ENCODE measurements at regions not wholly inside any gene's neighbourhood (a gene's known extent, or its start where the extent isn't known, plus 50 kb on each side); places are given as distances from the start of the nearest gene placed in this dataset.
"Not testable (repeated sequence)": the region's sequence is repeated elsewhere in the genome, so short reads cannot be mapped to it uniquely, and the experiment has no call there.

DNA sequence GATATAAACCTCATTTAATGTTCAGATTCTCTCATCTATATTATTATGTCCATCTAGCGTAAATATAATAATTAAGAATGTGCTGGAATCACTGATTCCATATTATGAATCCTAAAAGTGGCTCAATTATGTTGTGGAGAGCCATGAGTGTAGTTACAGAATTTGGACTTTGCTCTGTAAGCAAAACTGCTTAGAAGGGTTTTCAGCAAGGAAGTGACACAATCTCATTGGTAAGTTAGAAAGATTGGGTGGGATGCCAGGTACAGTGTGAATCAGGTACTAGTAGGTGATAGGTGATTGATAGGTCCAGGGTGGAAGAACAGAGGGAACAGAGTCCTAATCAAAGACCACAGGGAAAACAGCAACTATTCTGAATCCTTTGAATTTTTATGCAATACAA lies 74.9 kb upstream of the ABLIM1 start:
- no peak for DNase-seq

DNA sequence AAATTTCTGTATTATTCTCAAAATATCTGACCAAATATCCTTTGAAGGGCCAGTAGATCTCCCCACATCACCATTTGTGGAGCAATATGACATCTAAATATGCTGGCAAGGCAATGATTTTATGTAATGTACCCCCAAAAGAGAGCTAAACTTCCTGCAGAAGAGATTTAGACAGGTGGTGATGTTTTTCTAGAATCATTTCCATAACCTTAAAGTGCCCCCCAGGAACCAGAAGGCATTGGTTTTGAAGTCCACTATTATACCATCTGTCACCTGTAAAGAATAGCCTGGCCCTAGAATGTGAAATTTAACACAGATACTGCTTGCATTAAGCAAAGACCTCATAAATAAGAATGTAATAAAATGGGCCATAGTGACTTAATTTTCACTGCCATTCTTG lies 77.9 kb upstream of the ABLIM1 start:
- no peak for DNase-seq

DNA sequence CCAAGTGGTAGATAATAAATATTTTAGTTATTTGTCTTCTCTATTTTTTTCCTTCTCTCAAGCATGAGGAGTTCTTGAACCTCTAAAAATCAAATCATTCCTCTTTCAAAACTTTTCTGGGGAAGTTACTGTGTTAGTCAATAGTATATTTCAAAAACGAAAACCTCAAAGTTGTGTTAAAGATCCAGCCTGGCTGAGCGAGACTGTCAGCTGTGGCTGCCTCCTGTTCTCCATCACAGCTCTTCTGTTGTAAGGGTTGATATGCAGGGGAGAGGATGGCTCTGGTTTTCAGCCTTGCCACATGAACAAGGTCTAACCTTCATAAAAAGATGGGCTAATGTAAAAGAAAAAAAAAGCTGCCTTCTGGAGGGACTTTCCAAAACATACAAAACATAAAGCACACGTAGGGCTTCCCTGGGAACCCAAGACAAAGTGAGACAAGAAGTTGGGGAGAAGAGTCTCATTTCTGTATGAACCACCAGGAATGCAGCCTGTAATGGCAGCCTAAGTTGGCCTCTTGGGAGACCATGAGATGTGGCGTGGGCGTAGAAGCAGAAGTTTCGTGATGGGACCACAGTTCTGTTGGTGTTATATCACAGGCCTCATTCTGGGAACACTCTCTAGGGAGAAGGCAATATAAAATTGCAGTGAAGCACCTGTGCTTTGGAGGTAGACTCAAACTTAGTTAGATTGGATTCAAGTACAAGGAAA lies 77.9 kb upstream of the FHIP2A start:
- no peak for DNase-seq

DNA sequence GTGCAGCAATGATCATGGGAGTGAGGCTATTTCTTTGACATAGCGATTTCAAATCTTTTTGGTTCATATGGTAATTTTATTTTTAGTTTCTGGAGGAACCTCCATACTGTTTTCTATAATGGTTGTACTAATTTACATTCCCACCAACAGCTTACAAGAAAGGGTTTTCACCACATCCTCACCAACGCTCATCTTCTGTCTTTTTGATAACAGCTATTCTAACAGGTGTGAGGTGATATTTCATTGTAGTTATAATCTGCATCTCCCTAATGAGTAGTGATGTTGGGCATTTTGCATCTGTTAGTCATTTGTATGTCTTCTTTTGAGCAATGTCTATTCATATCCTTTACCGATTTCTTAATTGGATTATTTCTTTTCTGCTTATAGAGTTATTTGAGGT lies 75.0 kb upstream of the FHIP2A start:
- DNase-seq: no peak

DNA sequence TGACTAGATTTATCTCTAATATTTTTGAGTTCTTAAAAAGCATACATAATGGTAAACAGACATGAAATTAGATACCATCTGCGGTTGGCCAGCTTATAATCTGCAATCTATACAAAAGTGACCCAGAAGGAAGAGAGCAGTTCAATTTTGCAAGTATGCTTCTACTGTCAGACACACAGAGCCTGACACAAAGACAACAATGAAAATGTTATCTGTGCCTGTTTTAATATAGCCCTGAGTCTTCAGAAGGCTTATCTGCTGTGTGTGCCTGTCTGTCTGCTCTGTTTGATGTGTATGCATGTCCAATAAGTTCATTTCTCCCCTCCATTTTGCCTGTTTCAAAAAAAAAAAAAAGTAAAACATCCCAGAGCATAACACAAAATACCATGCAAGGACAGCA lies 73.3 kb upstream of the FHIP2A start:
- no peak for DNase-seq

GRCh38 chr10:114749014-114749413 lies 72.6 kb upstream of the FHIP2A start:
- no peak for DNase-seq

DNA sequence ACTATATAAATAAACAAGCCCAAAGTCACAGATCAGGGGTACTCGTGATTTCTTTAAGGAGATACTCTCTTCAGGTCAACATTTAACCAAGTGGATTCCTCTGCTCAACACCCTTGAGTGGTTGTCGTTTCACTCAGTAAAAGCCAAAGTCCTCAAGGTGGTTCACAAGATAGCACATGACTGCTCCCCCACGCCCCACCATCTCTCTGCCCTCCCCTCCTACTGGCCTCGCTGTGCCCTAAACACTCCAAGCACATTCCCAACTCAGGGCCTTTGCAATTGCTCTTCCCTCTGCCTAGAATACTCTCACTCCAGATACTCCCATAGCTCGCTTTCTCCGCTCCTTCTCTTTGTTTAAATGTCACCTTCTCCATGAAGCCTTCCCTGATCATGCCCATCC lies 72.1 kb upstream of the FHIP2A start:
- DNase-seq: no peak

GRCh38 chr10:114751856-114752255 lies 69.7 kb upstream of the FHIP2A start:
- no peak for DNase-seq

DNA sequence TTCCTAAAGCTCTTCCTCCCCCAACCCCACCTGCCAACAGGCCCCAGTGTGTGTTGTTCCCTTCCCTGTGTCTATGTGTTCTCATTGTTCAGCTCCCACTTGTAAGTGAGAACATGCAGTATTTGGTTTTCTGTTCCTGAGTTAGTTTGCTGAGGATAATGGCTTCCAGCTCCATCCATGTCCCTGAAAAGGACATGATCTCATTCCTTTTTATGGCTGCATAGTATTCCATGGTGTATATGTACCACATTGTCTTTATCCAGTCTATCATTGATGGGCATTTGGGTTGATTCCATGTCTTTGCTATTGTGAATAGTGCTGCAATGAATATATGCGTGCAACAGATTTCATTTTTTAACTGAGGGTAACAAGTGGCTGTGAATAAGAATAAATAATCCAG lies 69.0 kb upstream of the FHIP2A start:
- not testable (repeated sequence) for DNase-seq

DNA sequence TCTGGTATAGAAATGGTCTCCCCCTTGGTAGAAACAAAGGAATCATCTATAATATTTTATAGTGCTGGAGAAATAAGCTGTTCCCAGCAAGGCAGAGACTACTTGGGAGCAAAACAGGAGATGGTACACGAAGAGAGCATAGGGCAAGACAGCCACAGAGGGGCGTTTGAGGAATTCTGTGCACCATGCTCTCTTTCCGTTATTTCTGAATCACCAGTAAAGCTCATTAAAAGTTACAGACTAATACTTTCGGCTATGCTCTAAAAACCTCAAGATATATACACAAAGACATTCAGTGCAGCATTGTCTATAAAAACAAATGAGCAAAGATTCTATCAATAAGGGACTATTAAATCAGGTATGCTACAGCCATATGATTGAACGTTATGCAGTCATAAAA lies 68.5 kb upstream of the FHIP2A start:
- DNase-seq: no peak

DNA sequence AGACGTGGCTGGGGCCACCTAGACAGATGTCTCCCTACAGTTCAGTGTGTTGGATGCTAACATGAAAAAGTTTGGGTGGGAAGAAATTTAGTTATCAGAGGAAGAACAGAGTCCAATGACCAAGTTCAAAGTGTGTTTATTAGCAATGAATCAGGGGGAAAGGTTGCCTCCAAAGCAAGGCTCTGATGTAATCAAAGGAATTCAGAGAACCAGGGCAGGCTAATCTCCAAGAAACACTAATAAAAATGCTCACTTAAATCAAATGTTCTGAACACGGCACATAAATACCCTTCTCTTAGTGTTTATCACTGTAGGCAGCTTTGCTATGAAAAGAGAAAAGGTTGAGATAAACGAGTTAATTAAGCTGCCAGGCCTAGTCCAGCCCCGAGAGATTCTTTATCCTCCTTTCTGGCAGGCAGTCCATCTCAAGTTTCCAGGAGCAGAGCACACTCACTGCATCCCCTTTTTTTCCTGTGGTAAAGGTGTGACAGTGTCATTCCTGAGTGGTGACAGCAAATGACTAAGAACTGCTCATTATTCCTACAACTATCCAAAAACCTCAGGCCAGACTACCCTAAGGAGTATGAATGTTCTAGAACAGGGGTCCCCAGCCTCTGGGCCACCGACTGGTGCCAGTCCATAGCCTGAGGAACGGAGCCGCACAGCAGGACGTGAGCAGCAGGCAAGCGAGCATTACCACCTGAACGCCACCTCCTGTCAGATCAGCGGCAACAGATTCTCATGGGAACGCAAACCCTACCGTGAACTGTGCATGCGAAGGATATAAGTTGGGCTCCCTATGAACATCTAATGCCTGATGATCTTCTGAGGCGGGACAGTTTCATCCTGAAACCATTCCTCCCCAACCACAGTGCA lies 66.9 kb upstream of the FHIP2A start:
- peak; percentile 10 for DNase-seq

- no peak for DNase-seq
Measured at GRCh38 chr10:114755537-114755936, 66.0 kb upstream of the FHIP2A start.

DNA sequence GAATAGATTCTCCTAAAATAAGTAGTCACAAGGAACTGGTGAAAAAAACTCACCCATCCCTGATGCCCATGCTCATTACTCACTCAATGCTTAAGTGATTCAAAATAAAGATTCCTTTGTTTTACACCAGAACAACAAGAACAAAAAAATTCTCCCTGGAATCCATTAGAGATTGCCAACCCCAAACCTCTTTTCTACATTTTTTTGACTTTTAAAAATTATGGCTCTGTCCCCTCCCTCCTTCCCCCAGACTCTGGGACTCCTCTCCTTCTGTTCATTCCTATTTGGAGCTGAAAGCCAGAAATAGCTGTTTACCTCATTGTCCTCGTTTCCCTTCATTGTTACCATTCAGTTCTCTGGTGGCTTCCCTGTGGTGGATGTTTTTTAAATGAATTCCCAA lies 63.2 kb upstream of the FHIP2A start:
- peak; percentile 25 for DNase-seq

- no peak for DNase-seq
Measured at GRCh38 chr10:114761205-114762193, 60.1 kb upstream of the FHIP2A start.

DNA sequence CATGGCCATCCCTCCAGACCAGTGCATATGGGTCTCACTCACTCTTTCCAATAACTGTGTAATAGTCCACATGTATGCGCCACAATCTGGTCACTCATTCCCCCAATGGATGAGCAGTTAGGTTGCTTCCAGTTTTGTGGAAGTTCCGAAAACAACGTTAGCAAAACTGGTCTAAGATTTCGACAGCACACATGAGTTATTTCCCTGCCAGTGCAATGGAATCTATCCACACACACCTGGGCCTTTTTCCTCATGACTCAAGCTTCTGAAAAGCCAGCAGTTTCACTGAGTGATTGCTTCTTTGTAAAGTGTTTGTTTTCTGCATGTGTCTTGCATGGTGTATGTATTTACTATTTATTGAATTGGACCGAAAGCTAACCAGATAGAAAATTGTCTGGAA lies 58.8 kb upstream of the FHIP2A start:
- DNase-seq: no peak

- no peak for DNase-seq
Measured at GRCh38 chr10:114764656-114765055, 56.9 kb upstream of the FHIP2A start.

DNA sequence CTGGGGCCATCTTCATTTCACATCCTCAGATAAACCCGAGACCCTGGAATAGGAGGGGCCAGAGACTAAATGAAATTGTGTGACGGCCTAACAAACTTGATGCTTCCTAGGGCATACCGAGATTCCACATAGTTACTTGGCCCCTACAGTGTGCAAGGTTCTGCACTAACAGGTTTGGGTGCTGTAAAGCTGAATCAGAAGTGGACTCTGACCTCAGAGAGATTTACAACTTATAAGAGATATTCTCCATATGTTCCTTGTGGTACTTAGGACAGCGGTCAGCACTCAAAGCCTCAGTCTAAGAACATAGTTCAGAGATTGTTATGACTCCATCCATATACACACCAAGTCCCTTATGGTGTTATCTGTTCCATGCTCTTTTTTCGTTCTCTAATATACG lies 55.1 kb upstream of the FHIP2A start:
- DNase-seq: peak; percentile 2

GRCh38 chr10:114767101-114767985 lies 54.2 kb upstream of the FHIP2A start:
- peak; percentile 41 for DNase-seq

- DNase-seq: no peak
Measured at GRCh38 chr10:114767986-114768821, 53.4 kb upstream of the FHIP2A start.

GRCh38 chr10:114770009-114770408 lies 51.6 kb upstream of the FHIP2A start:
- DNase-seq: no peak

- DNase-seq: no peak
Measured at GRCh38 chr10:114771157-114771556, 50.4 kb upstream of the FHIP2A start.

Measured in kidney glomerular epithelial cell (primary cell).